Medulla oblongata (tissue), 1 donor: ENCODE measurements at regions not wholly inside any gene's neighbourhood (a gene's known extent, or its start where the extent isn't known, plus 50 kb on each side); places are given as distances from the start of the nearest gene placed in this dataset.

ENCODE experiments used
- DNase-seq: peaks from one replicate; pipeline ENCODE4 v3.0.0-alpha.2; 2015; ENCODE audit errors: extremely low spot score

GRCh38 chr14:38848243-38848935, 254.6 kb downstream of the SEC23A start:
- peak; percentile 15 for DNase-seq

GRCh38 chr14:38847161-38847560, 255.9 kb downstream of the SEC23A start:
- no peak for DNase-seq

DNA sequence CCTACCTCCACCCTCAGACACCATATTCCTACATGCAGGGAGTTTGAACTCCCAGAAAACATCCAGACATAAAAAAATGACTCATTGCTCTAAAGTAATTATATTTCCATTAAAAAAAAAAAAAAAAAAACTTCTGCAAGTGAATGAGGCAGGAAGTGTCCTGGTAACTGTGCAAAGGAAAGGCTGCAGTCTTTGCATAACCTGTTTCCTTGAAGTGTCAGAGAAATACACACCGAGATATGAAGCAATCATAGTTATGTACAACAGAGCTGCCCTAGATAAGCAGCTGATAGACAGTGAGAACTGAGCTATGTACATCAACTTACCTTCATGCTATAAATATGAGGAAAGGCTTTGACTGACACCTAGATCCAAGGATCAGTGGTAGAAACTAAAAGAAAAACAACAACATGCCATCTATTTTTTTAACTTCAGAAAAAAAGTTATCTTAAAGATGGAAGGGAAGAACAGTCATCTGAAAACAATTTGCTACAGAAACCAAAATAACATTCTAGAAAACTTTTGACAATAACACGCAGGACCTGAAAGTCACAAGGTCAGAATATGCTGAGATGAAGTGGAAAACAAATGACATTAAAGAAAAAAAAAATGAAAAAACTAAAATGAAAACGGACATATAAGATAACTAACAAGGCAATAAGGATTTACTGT, 263.2 kb downstream of the SEC23A start:
- no peak for DNase-seq

DNA sequence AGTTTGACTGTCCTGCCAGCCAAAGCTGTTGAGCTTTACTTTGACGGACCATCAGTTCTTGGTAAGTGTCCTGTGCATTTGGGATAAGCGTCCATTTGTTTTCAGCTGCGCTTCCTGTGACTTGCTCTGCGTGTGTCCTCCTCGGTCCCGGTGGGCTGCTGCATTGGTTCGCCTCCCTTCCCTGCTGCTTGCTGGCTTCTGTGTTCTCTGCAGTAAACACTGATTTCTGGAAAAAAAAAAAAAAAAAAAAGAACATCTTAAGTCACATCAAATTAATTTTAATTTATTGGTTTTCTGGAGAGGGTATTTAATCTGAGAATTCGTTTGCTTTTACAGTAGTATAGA, 264.1 kb downstream of the SEC23A start:
- DNase-seq: no peak

DNA sequence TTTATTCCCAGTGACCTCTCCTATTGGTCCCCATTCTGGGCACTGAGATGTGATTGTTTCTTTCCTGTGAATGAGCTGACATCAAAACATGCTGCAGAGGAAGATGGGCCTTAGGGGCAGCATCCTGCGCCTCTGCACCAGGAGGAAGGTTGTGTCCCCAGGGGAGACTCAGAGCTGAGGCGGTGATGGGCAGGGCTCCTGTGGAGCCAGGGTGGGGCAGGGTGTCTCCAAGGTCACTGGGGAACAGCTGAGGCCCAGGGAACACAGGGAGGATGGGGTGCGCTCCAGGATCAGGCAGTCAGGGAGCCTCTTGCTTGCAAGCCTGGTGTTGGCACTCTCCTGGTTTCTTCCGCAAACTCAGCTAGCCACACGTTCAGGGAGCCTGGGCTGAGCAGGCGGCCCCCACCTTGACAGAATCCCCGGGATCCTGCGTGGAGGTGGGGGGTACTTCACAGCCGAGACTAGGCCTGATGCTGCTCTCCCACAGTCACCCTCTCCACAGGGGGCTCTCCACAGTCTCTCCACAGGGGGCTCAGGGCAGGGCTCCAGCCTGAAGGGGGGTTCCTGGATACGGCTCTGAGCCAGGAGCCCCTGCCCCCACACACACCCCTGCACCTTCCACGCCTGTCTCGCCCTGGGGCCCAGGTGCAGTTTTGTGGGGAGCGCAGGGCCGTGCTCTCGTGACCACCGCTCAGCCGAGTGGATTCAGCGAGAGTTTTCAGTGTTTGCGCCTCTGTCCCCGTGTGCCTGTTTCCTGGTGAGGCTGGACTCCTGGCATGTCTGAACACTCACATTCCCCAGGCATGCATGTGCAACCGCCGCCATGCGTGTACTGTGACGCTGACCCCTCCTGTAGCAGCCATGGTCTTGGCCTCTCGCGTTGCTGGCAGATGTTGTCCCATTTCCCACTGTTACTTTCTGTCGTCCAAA, 264.7 kb downstream of the SEC23A start:
- DNase-seq: no peak

DNA sequence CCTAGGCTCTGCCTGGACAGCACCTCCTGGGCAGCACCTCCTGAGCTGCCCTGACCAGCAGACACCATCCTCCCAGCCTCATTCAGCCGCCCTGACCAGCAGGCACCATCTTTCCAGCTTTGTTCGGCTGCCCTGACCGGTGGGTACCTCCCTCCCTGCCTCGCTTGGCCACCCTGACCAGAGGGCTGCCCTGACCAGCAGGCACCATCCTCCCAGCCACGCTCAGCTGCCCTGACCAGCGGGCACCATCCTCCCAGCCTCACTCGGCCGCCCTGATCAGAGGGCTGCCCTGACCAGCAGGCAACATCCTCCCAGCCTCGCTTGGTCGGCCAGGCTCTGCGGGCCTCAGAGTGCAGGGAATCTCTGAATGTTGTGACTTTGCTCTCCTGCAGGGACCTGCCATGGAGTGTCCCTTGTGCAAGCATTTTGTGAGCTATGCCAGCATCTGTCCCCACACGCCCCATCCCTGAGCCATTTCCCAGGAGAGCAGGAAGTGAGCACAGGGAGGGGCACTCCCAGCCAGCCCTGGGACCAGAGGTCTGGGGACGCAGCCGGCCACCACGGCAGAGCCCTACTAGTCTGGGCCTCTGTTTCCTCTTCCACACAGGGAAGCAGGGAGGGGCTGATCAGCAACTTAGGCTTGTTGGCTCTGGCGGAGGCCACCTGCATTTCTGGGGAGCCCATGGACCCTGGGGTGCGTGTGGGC, 265.5 kb downstream of the SEC23A start:
- DNase-seq: no peak

GRCh38 chr14:38836539-38836938, 266.5 kb downstream of the SEC23A start:
- no peak for DNase-seq

GRCh38 chr14:38835874-38836273, 267.2 kb downstream of the SEC23A start:
- no peak for DNase-seq

GRCh38 chr14:38828183-38828827, 274.7 kb downstream of the SEC23A start:
- no peak for DNase-seq

DNA sequence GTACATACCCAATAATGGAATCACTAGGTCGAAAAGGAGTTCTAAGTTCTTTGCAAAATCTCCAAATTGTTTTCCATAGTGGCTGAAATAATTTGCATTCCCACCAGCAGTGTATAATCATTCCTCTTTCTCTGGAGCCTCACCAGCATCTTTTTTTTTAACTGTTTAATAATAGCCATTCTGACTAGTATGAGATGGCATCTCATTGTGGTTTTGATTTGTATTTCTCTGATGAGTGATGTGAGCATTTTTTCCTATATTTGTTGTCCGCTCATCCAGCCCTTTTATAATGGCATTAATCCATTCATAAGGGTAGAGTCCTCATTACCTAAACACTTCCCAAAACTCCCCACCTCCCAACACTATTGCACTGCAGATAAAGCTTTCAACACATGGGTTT, 278.3 kb downstream of the SEC23A start:
- no peak for DNase-seq

DNA sequence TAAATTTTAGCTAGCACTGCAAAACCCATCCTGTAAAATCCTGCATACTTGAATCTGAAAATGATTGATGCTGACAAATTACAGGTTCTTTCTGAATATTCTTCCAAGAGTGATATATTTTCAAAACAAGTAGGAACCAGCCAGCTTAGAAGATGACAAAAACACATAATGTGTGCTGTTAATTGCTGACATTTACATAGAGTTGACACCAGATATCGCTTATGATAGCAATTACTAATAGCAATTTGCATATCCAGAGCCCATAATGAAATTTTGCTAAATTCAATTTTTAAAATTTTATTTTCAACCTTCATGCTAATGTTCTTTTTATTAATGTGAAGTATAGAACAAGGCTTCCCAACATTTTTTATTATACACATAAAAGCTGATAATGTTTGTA, 284.5 kb downstream of the SEC23A start:
- DNase-seq: no peak

DNA sequence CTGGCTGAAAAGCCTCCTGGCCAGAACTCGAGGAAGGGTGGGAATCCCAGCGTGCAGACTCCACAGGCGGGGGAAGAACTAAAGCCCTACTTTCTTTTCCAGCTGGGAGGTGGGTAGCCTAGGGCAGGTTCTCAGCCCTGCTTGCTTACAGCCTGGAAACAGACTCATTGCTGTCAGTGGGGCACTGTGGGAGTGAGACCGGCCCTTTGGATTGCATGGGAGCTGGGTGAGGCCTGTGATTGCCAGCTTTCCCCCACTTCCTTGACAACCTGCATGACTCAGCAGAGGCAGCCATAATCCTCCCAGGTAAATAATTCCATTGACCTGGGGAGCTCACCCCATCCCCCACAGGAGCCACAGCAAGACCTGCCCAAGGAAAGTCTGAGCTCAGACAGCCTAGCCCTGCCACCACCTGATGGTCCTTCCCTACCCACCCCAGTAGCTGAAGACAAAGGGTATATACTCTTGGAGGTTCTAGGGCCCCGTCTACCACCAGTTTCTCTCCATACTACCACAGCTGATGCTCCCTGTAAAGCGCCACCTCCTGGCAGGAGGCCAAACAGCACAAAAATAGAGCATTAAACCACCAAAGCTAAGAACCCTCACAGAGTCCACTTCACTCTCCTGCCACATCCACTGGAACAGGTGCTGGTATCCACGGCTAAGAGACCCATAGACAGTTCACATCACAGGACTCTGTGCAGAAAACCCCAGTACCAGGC, 294.1 kb downstream of the SEC23A start:
- DNase-seq: no peak

GRCh38 chr14:38799671-38800070, 303.4 kb downstream of the SEC23A start:
- DNase-seq: no peak

- DNase-seq: no peak
Measured at GRCh38 chr14:38794677-38795076, 308.4 kb downstream of the SEC23A start.

GRCh38 chr14:38791862-38792261, 311.2 kb downstream of the SEC23A start:
- no peak for DNase-seq

- DNase-seq: no peak
Measured at GRCh38 chr14:38790916-38791315, 312.1 kb downstream of the SEC23A start.

DNA sequence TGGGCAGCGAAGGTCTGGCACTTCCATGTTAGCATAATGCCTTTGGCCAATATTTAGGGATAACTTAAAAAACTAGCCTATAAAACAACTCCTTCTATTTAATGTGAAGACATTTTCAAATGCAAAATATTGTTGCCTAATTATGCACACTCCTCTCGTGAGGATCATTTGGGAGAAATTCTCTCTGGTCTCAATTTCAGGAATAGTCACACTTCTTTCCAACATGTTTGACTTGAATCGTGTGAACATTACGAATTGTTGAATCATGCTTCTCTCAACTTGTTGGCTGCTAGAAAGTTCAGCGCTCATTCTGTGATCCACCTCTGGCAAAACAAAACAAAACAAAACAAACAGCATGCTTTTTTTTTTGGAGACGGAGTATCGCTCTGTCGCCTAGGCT, 313.2 kb downstream of the SEC23A start:
- DNase-seq: no peak

GRCh38 chr14:38788060-38788459, 315.0 kb downstream of the SEC23A start:
- DNase-seq: no peak

DNA sequence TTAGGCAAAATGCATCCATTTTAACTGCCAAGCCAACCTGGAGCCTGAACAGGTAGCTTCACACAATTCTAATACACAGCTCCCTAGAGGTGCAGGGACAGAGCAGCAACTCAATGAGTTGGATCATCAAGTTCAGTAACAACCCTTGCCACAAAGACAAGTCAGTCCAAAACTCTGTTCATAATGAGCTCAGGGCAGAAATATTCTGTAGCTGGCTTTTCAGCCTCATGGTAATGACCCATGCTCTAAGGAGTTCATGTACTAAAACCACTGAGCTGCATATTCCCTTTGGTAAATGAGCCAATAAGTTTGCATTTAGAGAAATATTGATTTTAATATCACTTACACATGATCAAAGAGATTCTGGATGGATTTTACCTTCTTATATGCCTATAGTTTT, 316.1 kb downstream of the SEC23A start:
- no peak for DNase-seq

DNA sequence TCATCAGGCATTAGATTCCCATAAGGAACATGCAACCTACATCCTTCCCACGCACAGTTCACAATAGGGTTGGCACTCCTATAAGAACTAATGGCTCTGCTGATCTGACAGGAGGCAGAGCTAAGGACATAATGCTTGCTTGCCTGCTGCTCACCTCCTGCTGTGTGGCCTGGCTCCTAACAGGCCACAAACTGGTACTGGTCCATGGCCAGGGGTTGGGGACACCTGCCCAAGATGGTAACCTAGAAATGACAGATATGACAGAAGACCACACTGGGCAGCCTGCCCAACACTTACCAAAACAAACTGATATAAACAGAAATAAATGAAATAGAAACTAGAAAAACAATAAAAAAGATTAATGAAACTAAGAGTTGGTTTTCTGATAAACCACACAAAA, 325.6 kb downstream of the SEC23A start:
- no peak for DNase-seq

- no peak for DNase-seq
Measured at GRCh38 chr14:38775986-38776385, 327.0 kb downstream of the SEC23A start.
